HEK293T (cell line): ENCODE measurements at regions not wholly inside any gene's neighbourhood (a gene's known extent, or its start where the extent isn't known, plus 50 kb on each side); places are given as distances from the start of the nearest gene placed in this dataset.

Experiments used
- ARNT ChIP-seq: fragments of 450-650 bp; IDR thresholded peaks from 2 replicates; pipeline ENCODE4 v1.6.1; 2017; ENCODE audit warnings: mild to moderate bottlenecking
- BHLHE40 ChIP-seq: fragments of 450-650 bp; IDR thresholded peaks from 2 replicates; pipeline ENCODE4 v1.6.1; 2016; ENCODE audit warnings: mild to moderate bottlenecking, moderate library complexity, borderline replicate concordance
- CTBP1 ChIP-seq: fragments of 450-650 bp; IDR thresholded peaks from 2 replicates; pipeline ENCODE4 v1.6.1; 2016; ENCODE audit warnings: borderline replicate concordance
- ELF4 ChIP-seq: fragments of 450-650 bp; IDR thresholded peaks from 2 replicates; pipeline ENCODE4 v1.6.1; 2017; ENCODE audit warnings: antibody characterized with exemption
- FOXA1 ChIP-seq: fragments of 450-650 bp; IDR thresholded peaks from 2 replicates; pipeline ENCODE4 v1.6.1; 2016; ENCODE audit warnings: mild to moderate bottlenecking
- FOXK2 ChIP-seq: fragments of 450-650 bp; IDR thresholded peaks from 2 replicates; pipeline ENCODE4 v1.6.1; 2016; ENCODE audit warnings: mild to moderate bottlenecking
- FOXM1 ChIP-seq: fragments of 450-650 bp; IDR thresholded peaks from 2 replicates; pipeline ENCODE4 v1.6.1; 2017; ENCODE audit warnings: mild to moderate bottlenecking, borderline replicate concordance
- L3MBTL2 ChIP-seq: fragments of 450-650 bp; conservative IDR thresholded peaks from 2 replicates; pipeline ENCODE4 v1.6.1; 2016; ENCODE audit warnings: mild to moderate bottlenecking
- NFRKB ChIP-seq: fragments of 450-650 bp; IDR thresholded peaks from 2 replicates; pipeline ENCODE4 v1.6.1; 2016; ENCODE audit warnings: mild to moderate bottlenecking, moderate library complexity
- SP1 ChIP-seq: fragments of 450-650 bp; IDR thresholded peaks from 2 replicates; pipeline ENCODE4 v1.6.1; 2017
- TARDBP ChIP-seq: fragments of 450-650 bp; IDR thresholded peaks from 2 replicates; pipeline ENCODE4 v1.6.1; 2016
- ZNF384 ChIP-seq: fragments of 450-650 bp; IDR thresholded peaks from 2 replicates; pipeline ENCODE4 v1.6.1; 2016

- TF ChIP-seq BHLHE40 (no peak), L3MBTL2 (no peak), TARDBP (no peak), NFRKB (no peak), ELF4 (no peak), FOXM1 (no peak), CTBP1 (no peak), ARNT (no peak), ZNF384 (no peak), SP1 (no peak), FOXA1 (no peak), FOXK2 (no peak)
These were observed 106.0 kb upstream of the PRICKLE1 start for GRCh38 chr12:42695490-42695995.
